ENCODE measurements at regions not wholly inside any gene's neighbourhood (a gene's known extent, or its start where the extent isn't known, plus 50 kb on each side); places are given as distances from the start of the nearest gene placed in this dataset.

- H3K4me1 ChIP-seq (ENCODE audit: control insufficient read depth, extremely low read depth, insufficient read depth, low read length): no peaks in the 10 kb centered on the region
- H3K36me3 ChIP-seq (ENCODE audit: control insufficient read depth in 2 of 2, extremely low read depth in 1 of 2, insufficient read depth in 2 of 2, low read length in 2 of 2): no peaks in the 10 kb centered on the region
- CTCF ChIA-PET: no interaction called here
- FAIRE-seq: no peak
- H3K9ac ChIP-seq (replicated peaks; ENCODE audit: extremely low read depth, insufficient read depth, low read length): no peak overlapping the region
- peaks cover 0 to 2% of the 10 kb centered on the region in 2 experiments for H3K27me3 ChIP-seq (ENCODE audit: control insufficient read depth in 2 of 2, insufficient read depth in 2 of 2, low read length in 2 of 2)
- no peak overlapping the region for H3K27ac ChIP-seq (ENCODE audit: insufficient read depth, low read depth, low read length)
- H3K4me2 ChIP-seq (ENCODE audit: insufficient read depth, low read length): no peak overlapping the region
- H4K20me1 ChIP-seq (replicated peaks; ENCODE audit: control insufficient read depth, extremely low read depth, insufficient read depth, low read length): no peaks in the 10 kb centered on the region
- H3K4me3 ChIP-seq (replicated peaks in 1 of 3; ENCODE audit: insufficient read depth in 1 of 3, low read depth in 1 of 3, low read length in 3 of 3): no peak overlapping the region
- POLR2A ChIA-PET: no interaction called here
- H3K79me2 ChIP-seq (ENCODE audit: control insufficient read depth, insufficient read depth, low read length): no peaks in the 10 kb centered on the region
- dilution Hi-C loops (cut with MboI; ENCODE audit: extremely low pct_ligation_motif_present, low sequenced_read_pairs) (no loop called here), intact Hi-C loops (cut with micrococcal nuclease) (no loop called here)
- TF ChIP-seq POLR2A (IDR thresholded peaks at IDR 0.05; ENCODE audit: low read depth, low read length) (no peak), POLR2AphosphoS5 (IDR thresholded peaks at IDR 0.05; ENCODE audit: insufficient read depth, low read depth, low read length) (no peak), FOS (IDR thresholded peaks at IDR 0.05; ENCODE audit: borderline replicate concordance, insufficient read depth, low read length) (no peak), CTCF (IDR thresholded peaks at IDR 0.05; ENCODE audit: extremely low read depth in 1 of 2, insufficient read depth in 1 of 2, low read depth in 1 of 2, low read length in 2 of 2) (no peak), JUN (IDR thresholded peaks at IDR 0.05; ENCODE audit: borderline replicate concordance, insufficient read depth, insufficient read length, low read depth) (no peak), EZH2 (IDR thresholded peaks at IDR 0.05; ENCODE audit: borderline replicate concordance, low read depth, low read length, severe bottlenecking) (no peak), MYC (IDR thresholded peaks at IDR 0.05; ENCODE audit: low read depth, low read length) (no peak), GATA2 (IDR thresholded peaks at IDR 0.05; ENCODE audit: insufficient read depth, insufficient read length, low read depth, low read length) (no peak), MAX (IDR thresholded peaks at IDR 0.05; ENCODE audit: insufficient read depth, insufficient read length) (no peak)
- BruUV-seq (replicated peaks): no TSS peak
- no peak for DNase-seq (ENCODE audit: low read depth, low spot score)
- no peaks in the 10 kb centered on the region for H3K9me3 ChIP-seq (replicated peaks; ENCODE audit: control insufficient read depth, insufficient read depth, low read length)
- no peaks in the 10 kb centered on the region for H3K9me1 ChIP-seq (replicated peaks; ENCODE audit: control insufficient read depth, extremely low read depth, insufficient read depth, low read length)
- H2AFZ ChIP-seq (ENCODE audit: low read depth, low read length): no peak overlapping the region
Measured at GRCh38 chr4:144202081-144202480, 61.6 kb upstream of the GYPA start.

All from endothelial cell of umbilical vein (primary cell).